HEK293 (cell line): ENCODE measurements at regions not wholly inside any gene's neighbourhood (a gene's known extent, or its start where the extent isn't known, plus 50 kb on each side); places are given as distances from the start of the nearest gene placed in this dataset.

Experiments
- MYNN ChIP-seq: fragments of 450-650 bp; formaldehyde crosslinking; IDR thresholded peaks from 2 replicates; pipeline ENCODE4 v1.5.1; 2016; ENCODE audit warnings: missing biosample characterization, missing genetic modification characterization, borderline replicate concordance
- ZBTB20 ChIP-seq: fragments of 450-650 bp; formaldehyde crosslinking; IDR thresholded peaks from 2 replicates; pipeline ENCODE4 v1.5.1; 2016; ENCODE audit warnings: missing biosample characterization, missing genetic modification characterization
- ZNF138 ChIP-seq: fragments of 450-650 bp; formaldehyde crosslinking; IDR thresholded peaks from 2 replicates; pipeline ENCODE4 v1.5.1; 2016; ENCODE audit warnings: missing biosample characterization, missing genetic modification characterization, borderline replicate concordance
- ZNF560 ChIP-seq: fragments of 450-650 bp; formaldehyde crosslinking; IDR thresholded peaks from 2 replicates; pipeline ENCODE4 v1.5.1; 2017; ENCODE audit warnings: missing biosample characterization, missing genetic modification characterization, borderline replicate concordance
- ZNF623 ChIP-seq: fragments of 450-650 bp; formaldehyde crosslinking; IDR thresholded peaks from 2 replicates; pipeline ENCODE4 v1.5.1; 2016; ENCODE audit warnings: missing biosample characterization, missing genetic modification characterization
- TF ChIP-seq, protein P1 (sequence below): fragments of 450-650 bp; formaldehyde crosslinking; IDR thresholded peaks from 2 replicates; pipeline ENCODE4 v1.5.1; 2016; ENCODE audit warnings: missing biosample characterization, missing genetic modification characterization
- TF ChIP-seq, protein P2 (sequence below): fragments of 450-650 bp; formaldehyde crosslinking; IDR thresholded peaks from 2 replicates; pipeline ENCODE4 v1.5.1; 2016; ENCODE audit warnings: missing biosample characterization, missing genetic modification characterization

DNA sequence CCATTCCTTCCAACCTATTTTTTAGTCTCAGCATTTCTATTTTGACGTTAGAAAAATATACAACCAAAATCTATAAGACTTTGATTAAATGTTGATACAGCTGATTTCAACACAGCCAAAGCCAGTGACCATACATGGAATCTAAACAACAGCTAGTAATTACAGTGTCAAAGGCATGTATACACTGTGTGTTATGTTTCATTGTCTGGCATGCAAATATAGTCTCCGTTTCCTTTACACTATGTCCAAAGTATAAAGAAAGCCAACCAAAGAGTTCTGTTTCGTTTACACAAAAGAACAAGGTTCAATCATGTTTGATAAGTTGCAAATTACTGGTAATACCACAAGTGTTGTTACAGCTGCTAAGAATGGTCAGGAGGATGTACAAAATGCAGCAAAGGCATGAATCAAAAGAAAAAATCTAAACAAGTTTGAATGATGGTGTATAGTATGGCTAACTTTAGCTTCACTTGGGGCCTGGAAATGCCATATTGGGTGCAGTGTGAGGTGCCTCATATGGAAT lies 268.3 kb upstream of the FERD3L start:
- TF ChIP-seq, protein P1, sequence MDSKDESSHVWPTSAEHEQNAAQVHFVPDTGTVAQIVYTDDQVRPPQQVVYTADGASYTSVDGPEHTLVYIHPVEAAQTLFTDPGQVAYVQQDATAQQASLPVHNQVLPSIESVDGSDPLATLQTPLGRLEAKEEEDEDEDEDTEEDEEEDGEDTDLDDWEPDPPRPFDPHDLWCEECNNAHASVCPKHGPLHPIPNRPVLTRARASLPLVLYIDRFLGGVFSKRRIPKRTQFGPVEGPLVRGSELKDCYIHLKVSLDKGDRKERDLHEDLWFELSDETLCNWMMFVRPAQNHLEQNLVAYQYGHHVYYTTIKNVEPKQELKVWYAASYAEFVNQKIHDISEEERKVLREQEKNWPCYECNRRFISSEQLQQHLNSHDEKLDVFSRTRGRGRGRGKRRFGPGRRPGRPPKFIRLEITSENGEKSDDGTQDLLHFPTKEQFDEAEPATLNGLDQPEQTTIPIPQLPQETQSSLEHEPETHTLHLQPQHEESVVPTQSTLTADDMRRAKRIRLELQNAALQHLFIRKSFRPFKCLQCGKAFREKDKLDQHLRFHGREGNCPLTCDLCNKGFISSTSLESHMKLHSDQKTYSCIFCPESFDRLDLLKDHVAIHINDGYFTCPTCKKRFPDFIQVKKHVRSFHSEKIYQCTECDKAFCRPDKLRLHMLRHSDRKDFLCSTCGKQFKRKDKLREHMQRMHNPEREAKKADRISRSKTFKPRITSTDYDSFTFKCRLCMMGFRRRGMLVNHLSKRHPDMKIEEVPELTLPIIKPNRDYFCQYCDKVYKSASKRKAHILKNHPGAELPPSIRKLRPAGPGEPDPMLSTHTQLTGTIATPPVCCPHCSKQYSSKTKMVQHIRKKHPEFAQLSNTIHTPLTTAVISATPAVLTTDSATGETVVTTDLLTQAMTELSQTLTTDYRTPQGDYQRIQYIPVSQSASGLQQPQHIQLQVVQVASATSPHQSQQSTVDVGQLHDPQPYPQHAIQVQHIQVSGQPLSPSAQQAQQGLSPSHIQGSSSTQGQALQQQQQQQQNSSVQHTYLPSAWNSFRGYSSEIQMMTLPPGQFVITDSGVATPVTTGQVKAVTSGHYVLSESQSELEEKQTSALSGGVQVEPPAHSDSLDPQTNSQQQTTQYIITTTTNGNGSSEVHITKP (tag by site-specific recombination): no peak
- TF ChIP-seq ZBTB20 (tag by site-specific recombination): no peak
- TF ChIP-seq ZNF560 (tag by site-specific recombination): no peak
- TF ChIP-seq, protein P2, sequence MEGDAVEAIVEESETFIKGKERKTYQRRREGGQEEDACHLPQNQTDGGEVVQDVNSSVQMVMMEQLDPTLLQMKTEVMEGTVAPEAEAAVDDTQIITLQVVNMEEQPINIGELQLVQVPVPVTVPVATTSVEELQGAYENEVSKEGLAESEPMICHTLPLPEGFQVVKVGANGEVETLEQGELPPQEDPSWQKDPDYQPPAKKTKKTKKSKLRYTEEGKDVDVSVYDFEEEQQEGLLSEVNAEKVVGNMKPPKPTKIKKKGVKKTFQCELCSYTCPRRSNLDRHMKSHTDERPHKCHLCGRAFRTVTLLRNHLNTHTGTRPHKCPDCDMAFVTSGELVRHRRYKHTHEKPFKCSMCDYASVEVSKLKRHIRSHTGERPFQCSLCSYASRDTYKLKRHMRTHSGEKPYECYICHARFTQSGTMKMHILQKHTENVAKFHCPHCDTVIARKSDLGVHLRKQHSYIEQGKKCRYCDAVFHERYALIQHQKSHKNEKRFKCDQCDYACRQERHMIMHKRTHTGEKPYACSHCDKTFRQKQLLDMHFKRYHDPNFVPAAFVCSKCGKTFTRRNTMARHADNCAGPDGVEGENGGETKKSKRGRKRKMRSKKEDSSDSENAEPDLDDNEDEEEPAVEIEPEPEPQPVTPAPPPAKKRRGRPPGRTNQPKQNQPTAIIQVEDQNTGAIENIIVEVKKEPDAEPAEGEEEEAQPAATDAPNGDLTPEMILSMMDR: no peak
- no peak for TF ChIP-seq ZNF623 (tag by site-specific recombination)
- TF ChIP-seq MYNN: no peak
- TF ChIP-seq ZNF138 (tag by site-specific recombination): no peak
